Motor neuron (in vitro differentiated cells): ENCODE measurements at regions not wholly inside any gene's neighbourhood (a gene's known extent, or its start where the extent isn't known, plus 50 kb on each side); places are given as distances from the start of the nearest gene placed in this dataset.
A peak's percentile ranks its signal among the peaks of the same experiment; 100 is the strongest.

Experiments
- ATAC-seq, 8 experiments: fragments of 200-7000 bp; cut with Tn5 transposase; replicated peaks in 6 of 8; 2 replicates each; pipeline ENCODE4 v1.8.0; 2021; ENCODE audit warnings: mild to moderate bottlenecking in 8 of 8, moderate library complexity in 8 of 8
- H3K27ac ChIP-seq, 2 donors: fragments of 250-450 bp; sonication (Bioruptor Pico); 2 replicates each; pipeline ENCODE4 v1.9.0; 2021; ENCODE audit warnings: antibody characterized with exemption in 2 of 2, mild to moderate bottlenecking in 2 of 2, moderate library complexity in 1 of 2
- H3K4me1 ChIP-seq, 2 donors: fragments of 250-450 bp; sonication (Bioruptor Pico); replicated peaks in 1 of 2; 2 replicates each; pipeline ENCODE4 v1.6.1; 2021; ENCODE audit warnings: antibody characterized with exemption in 2 of 2, mild to moderate bottlenecking in 2 of 2, moderate library complexity in 1 of 2
- H3K4me3 ChIP-seq, 5 donors: fragments of 250-450 bp; sonication (Bioruptor Pico); 2 replicates each; pipeline ENCODE4 v1.9.0; 2021; ENCODE audit warnings: antibody characterized with exemption in 5 of 5, mild to moderate bottlenecking in 5 of 5, moderate library complexity in 4 of 5
- WGBS, 10 experiments: fragments of 450-650 bp; shearing (Covaris generic); methylation state at CpG; one replicate each; pipeline ENCODE4 v1.0.0; 2022; 5-methylcytosine and 5-hydroxymethylcytosine counted together
- in situ Hi-C, 9 experiments: fragments of 400-800 bp; cut with MboI; loops; one replicate each; pipeline ENCODE4 v1.15.0; 2021; ENCODE audit warnings: low sequenced_read_pairs in 9 of 9, low pct_unique_long_range_greater_than_20kb in 2 of 9; ENCODE audit not compliant: unreplicated experiment in 9 of 9

GRCh38 chr2:8133913-8134472, 547.9 kb upstream of the ID2 start:
- H3K4me3 ChIP-seq, result no peak overlapping the region
- peak overlapping the region in 1 of 2 donors; percentile 34 for H3K27ac ChIP-seq
- in situ Hi-C loops, result no loop called here
- WGBS, 10 experiments, result 63 to 100% (median 77%) methylated on average over 1 to 11 of the region's 11 CpGs; no CpG with 5 or more reads in 2 of the 10 experiments
- no peak for ATAC-seq
- H3K4me1 ChIP-seq, result peaks cover 24 to 27% of the 10 kb centered on the region in 2 donors

GRCh38 chr2:8134473-8134932, 547.4 kb upstream of the ID2 start:
- ATAC-seq, result peak in 5 of 8 experiments; percentile 26 to 75 (median 51)
- in situ Hi-C loops, result no loop called here
- WGBS, 10 experiments, result 76 to 100% (median 93%) methylated on average over 2 to 11 of the region's 11 CpGs; no CpG with 5 or more reads in 2 of the 10 experiments

GRCh38 chr2:8134985-8135682, 546.7 kb upstream of the ID2 start:
- in situ Hi-C loops, result no loop called here
- ATAC-seq, result peak in 2 of 8 experiments; percentile 75 to 91
- H3K4me3 ChIP-seq, result no peak overlapping the region
- H3K4me1 ChIP-seq, result peaks cover 24 to 27% of the 10 kb centered on the region in 2 donors
- peak overlapping the region in 1 of 2 donors; percentile 34 for H3K27ac ChIP-seq
- 5 to 99% (median 85%) methylated on average over 1 to 12 of the region's 13 CpGs for whole genome bisulfite sequencing, 10 experiments

More at GRCh38 chr2:8134473-8134932, 547.4 kb upstream of the ID2 start:
- Histone ChIP-seq H3K4me1 (peaks cover 24 to 27% of the 10 kb centered on the region in 2 donors), H3K4me3 (no peak overlapping the region), H3K27ac (peak overlapping the region in 1 of 2 donors; percentile 34)

GRCh38 chr2:8137801-8138200, 544.1 kb upstream of the ID2 start:
- WGBS, 10 experiments, result 80 to 100% (median 100%) methylated on average over 1 to 7 of the region's 7 CpGs; no CpG with 5 or more reads in 2 of the 10 experiments
- Histone ChIP-seq H3K27ac (no peak overlapping the region), H3K4me1 (peaks cover 15 to 19% of the 10 kb centered on the region in 2 donors), H3K4me3 (no peak overlapping the region)
- ATAC-seq, result no peak
- in situ Hi-C loops, result no loop called here

GRCh38 chr2:8138525-8138922, 543.3 kb upstream of the ID2 start:
- peaks cover 12% of the 10 kb centered on the region in 2 donors for H3K4me1 ChIP-seq
- ATAC-seq, result no peak
- no peak overlapping the region for H3K27ac ChIP-seq
- in situ Hi-C loops, result no loop called here
- WGBS, 10 experiments, result 90 to 100% (median 100%) methylated on average over 1 to 3 of the region's 3 CpGs
- H3K4me3 ChIP-seq, result no peak overlapping the region

GRCh38 chr2:8138923-8139667, 542.8 kb upstream of the ID2 start:
- no peak for ATAC-seq
- WGBS, 10 experiments, result 17 to 95% (median 61%) methylated on average over 2 to 10 of the region's 10 CpGs; no CpG with 5 or more reads in 1 of the 10 experiments
- H3K27ac ChIP-seq, result no peak overlapping the region
- no peak overlapping the region for H3K4me3 ChIP-seq
- in situ Hi-C loops, result no loop called here
- peaks cover 8 to 10% of the 10 kb centered on the region in 2 donors for H3K4me1 ChIP-seq

- 17 to 100% (median 78%) methylated on average over 1 to 2 of the region's 2 CpGs for WGBS, 10 experiments
- ATAC-seq, result no peak
- in situ Hi-C loops, result no loop called here
These were observed 542.1 kb upstream of the ID2 start for GRCh38 chr2:8139668-8140200.

GRCh38 chr2:8141079-8141707, 540.7 kb upstream of the ID2 start:
- WGBS, 10 experiments, result 72 to 100% (median 94%) methylated on average over 1 to 5 of the region's 5 CpGs
- H3K4me3 ChIP-seq, result no peak overlapping the region
- no peak for ATAC-seq
- no peak overlapping the region for H3K27ac ChIP-seq
- in situ Hi-C loops, result no loop called here
- H3K4me1 ChIP-seq, result no peaks in the 10 kb centered on the region

More at GRCh38 chr2:8139668-8140200, 542.1 kb upstream of the ID2 start:
- H3K4me1 ChIP-seq, result peaks cover 1 to 4% of the 10 kb centered on the region in 2 donors
- no peak overlapping the region for H3K4me3 ChIP-seq
- H3K27ac ChIP-seq, result no peak overlapping the region

GRCh38 chr2:8141780-8142179, 540.1 kb upstream of the ID2 start:
- H3K4me1 ChIP-seq, result no peaks in the 10 kb centered on the region
- in situ Hi-C loops, result no loop called here
- H3K27ac ChIP-seq, result no peak overlapping the region
- 42 to 100% (median 77%) methylated on average over 1 to 6 of the region's 6 CpGs; no CpG with 5 or more reads in 3 of the 10 experiments for WGBS, 10 experiments
- H3K4me3 ChIP-seq, result no peak overlapping the region
- no peak for ATAC-seq

- in situ Hi-C loops, result no loop called here
- no peak for ATAC-seq
- Histone ChIP-seq H3K4me3 (no peak overlapping the region), H3K4me1 (no peaks in the 10 kb centered on the region), H3K27ac (no peak overlapping the region)
- 0 to 100% (median 18%) methylated on average over 1 of the region's 1 CpG; no CpG with 5 or more reads in 6 of the 10 experiments for WGBS, 10 experiments
These were observed 539.4 kb upstream of the ID2 start for GRCh38 chr2:8142461-8142860.

- Histone ChIP-seq H3K4me1 (no peaks in the 10 kb centered on the region), H3K27ac (no peak overlapping the region), H3K4me3 (no peak overlapping the region)
- in situ Hi-C loops, result no loop called here
- ATAC-seq, result no peak
- WGBS, 10 experiments, result 75 to 100% (median 100%) methylated on average over 1 to 2 of the region's 2 CpGs; no CpG with 5 or more reads in 5 of the 10 experiments
These were observed 537.7 kb upstream of the ID2 start for GRCh38 chr2:8144131-8144631.

GRCh38 chr2:8144785-8145184, 537.1 kb upstream of the ID2 start:
- no peak overlapping the region for H3K27ac ChIP-seq
- ATAC-seq, result no peak
- H3K4me3 ChIP-seq, result no peak overlapping the region
- WGBS, 10 experiments, result 33 to 96% (median 67%) methylated on average over 2 to 3 of the region's 3 CpGs; no CpG with 5 or more reads in 5 of the 10 experiments
- H3K4me1 ChIP-seq, result no peaks in the 10 kb centered on the region
- in situ Hi-C loops, result no loop called here
